Endothelial cell of umbilical vein (primary cell): ENCODE measurements at regions not wholly inside any gene's neighbourhood (a gene's known extent, or its start where the extent isn't known, plus 50 kb on each side); places are given as distances from the start of the nearest gene placed in this dataset.

Experiments used
- BruUV-seq: library from RNA; stranded (reverse); fragments of 400-500 nt; replicated peaks from 2 replicates; lab custom pipeline; 2021; lab: Mats Ljungman, UMichigan
- CTCF ChIA-PET: fragments of 300-600, 350-600 bp; sonication (Branson Sonifier 250); formaldehyde crosslinking; loops from one replicate; lab custom pipeline; 2021; ENCODE audit warnings: antibody characterized with exemption, inconsistent platforms; lab: Charles Lee
- POLR2A ChIA-PET: fragments of 300-600, 350-600 bp; sonication (Branson Sonifier 250); formaldehyde crosslinking; loops from one replicate; lab custom pipeline; 2021; ENCODE audit warnings: antibody characterized with exemption, inconsistent platforms; lab: Charles Lee
- DNase-seq: peaks from one replicate; pipeline ENCODE4 v3.0.0-alpha.2; 2011; ENCODE audit warnings: low read depth, low spot score
- FAIRE-seq: peaks from 2 replicates; lab custom pipeline; 2011; peaks lifted over from hg19 to GRCh38; lab: Jason Lieb, UNC
- H2AFZ ChIP-seq: 2 replicates; pipeline ENCODE4 v1.6.0; 2012; ENCODE audit warnings: low read depth, low read length, control low read depth, inconsistent platforms
- H3K27ac ChIP-seq: 2 replicates; pipeline ENCODE4 v1.5.1; 2011; ENCODE audit warnings: low read depth, mild to moderate bottlenecking, control low read depth, low read length, moderate library complexity; ENCODE audit not compliant: insufficient read depth
- H3K27me3 ChIP-seq, 2 experiments: 2 replicates each; pipeline versions ENCODE4 v1.6.0 to v1.6.1; 2011; ENCODE audit warnings: low read length in 2 of 2, mixed read lengths in 1 of 2; ENCODE audit not compliant: control insufficient read depth in 2 of 2, insufficient read depth in 2 of 2
- H3K36me3 ChIP-seq, 2 experiments: 2 replicates in 1 of 2; 3 replicates in 1 of 2; pipeline ENCODE4 v1.5.1; 2011; ENCODE audit warnings: low read length in 2 of 2, mild to moderate bottlenecking in 1 of 2, moderate library complexity in 1 of 2; ENCODE audit not compliant: control insufficient read depth in 2 of 2, insufficient read depth in 2 of 2; ENCODE audit errors: extremely low read depth in 1 of 2
- H3K4me1 ChIP-seq: 3 replicates; pipeline ENCODE4 v1.5.1; 2011; ENCODE audit warnings: mild to moderate bottlenecking, low read length; ENCODE audit not compliant: control insufficient read depth, insufficient read depth; ENCODE audit errors: extremely low read depth
- H3K4me2 ChIP-seq: 2 replicates; pipeline ENCODE4 v1.6.1; 2011; ENCODE audit warnings: low read length, control low read depth, mixed read lengths; ENCODE audit not compliant: insufficient read depth
- H3K4me3 ChIP-seq, 3 experiments: fragments of 200-600 bp in 1 of 3; sonication (generic), shearing (Covaris generic) in 1 of 3; replicated peaks in 1 of 3; 2 replicates each; pipeline ENCODE4 v1.5.1; 2011 to 2016; ENCODE audit warnings: control low read depth in 3 of 3, low read length in 3 of 3, mild to moderate bottlenecking in 2 of 3, inconsistent platforms in 1 of 3, low read depth in 1 of 3, moderate library complexity in 1 of 3; ENCODE audit not compliant: insufficient read depth in 1 of 3
- H3K79me2 ChIP-seq: 2 replicates; pipeline ENCODE4 v1.6.0; 2012; ENCODE audit warnings: low read length, inconsistent platforms; ENCODE audit not compliant: control insufficient read depth, insufficient read depth
- H3K9ac ChIP-seq: replicated peaks from 2 replicates; pipeline ENCODE3; 2011; ENCODE audit warnings: low read length, control low read depth; ENCODE audit not compliant: insufficient read depth; ENCODE audit errors: extremely low read depth
- H3K9me1 ChIP-seq: replicated peaks from 3 replicates; pipeline ENCODE4 v1.6.0; 2011; ENCODE audit warnings: mild to moderate bottlenecking, low read length; ENCODE audit not compliant: control insufficient read depth, insufficient read depth; ENCODE audit errors: extremely low read depth
- H3K9me3 ChIP-seq: replicated peaks from 2 replicates; pipeline ENCODE4 v1.5.1; 2012; ENCODE audit warnings: low read length, inconsistent platforms; ENCODE audit not compliant: control insufficient read depth, insufficient read depth
- H4K20me1 ChIP-seq: replicated peaks from 2 replicates; pipeline ENCODE3; 2011; ENCODE audit warnings: mild to moderate bottlenecking, low read length; ENCODE audit not compliant: control insufficient read depth, insufficient read depth; ENCODE audit errors: extremely low read depth
- CTCF ChIP-seq, 2 donors: IDR thresholded peaks; 1 replicate in 1 of 2; 2 replicates in 1 of 2; pipeline ENCODE4 v1.5.1; 2011; ENCODE audit warnings: low read length in 2 of 2, mild to moderate bottlenecking in 2 of 2, moderate library complexity in 2 of 2, control low read depth in 1 of 2, inconsistent platforms in 1 of 2, low read depth in 1 of 2; ENCODE audit not compliant: insufficient read depth in 1 of 2; ENCODE audit errors: extremely low read depth in 1 of 2
- EZH2 ChIP-seq: IDR thresholded peaks from 2 replicates; pipeline ENCODE4 v1.6.1; 2012; ENCODE audit warnings: borderline replicate concordance, low read depth, mild to moderate bottlenecking, moderate library complexity, low read length, inconsistent platforms; ENCODE audit not compliant: severe bottlenecking
- FOS ChIP-seq: IDR thresholded peaks from 2 replicates; pipeline ENCODE4 v1.6.1; 2011; ENCODE audit warnings: mild to moderate bottlenecking, low read length, moderate library complexity, borderline replicate concordance; ENCODE audit not compliant: insufficient read depth
- GATA2 ChIP-seq: IDR thresholded peaks from 2 replicates; pipeline ENCODE4 v1.7.0; 2011; ENCODE audit warnings: low read depth, mild to moderate bottlenecking, moderate library complexity, mixed read lengths, low read length; ENCODE audit not compliant: insufficient read length, insufficient read depth
- JUN ChIP-seq: IDR thresholded peaks from 2 replicates; pipeline ENCODE4 v1.6.1; 2011; ENCODE audit warnings: borderline replicate concordance, low read depth; ENCODE audit not compliant: insufficient read length, insufficient read depth
- MAX ChIP-seq: IDR thresholded peaks from 2 replicates; pipeline ENCODE4 v1.6.1; 2011; ENCODE audit not compliant: insufficient read depth, insufficient read length
- MYC ChIP-seq: IDR thresholded peaks from one replicate; pipeline ENCODE4 v1.6.1; 2011; ENCODE audit warnings: mild to moderate bottlenecking, low read depth, low read length
- POLR2A ChIP-seq: IDR thresholded peaks from 2 replicates; pipeline ENCODE4 v1.6.1; 2012; ENCODE audit warnings: low read depth, mild to moderate bottlenecking, control low read depth, low read length
- POLR2AphosphoS5 ChIP-seq: IDR thresholded peaks from 2 replicates; pipeline ENCODE4 v1.6.1; 2012; ENCODE audit warnings: low read depth, mild to moderate bottlenecking, control low read depth, low read length, moderate library complexity; ENCODE audit not compliant: insufficient read depth
- dilution Hi-C: fragments of 300-500 bp; cut with MboI; formaldehyde crosslinking; loops from one replicate; pipeline ENCODE4 v1.15.0; 2019; ENCODE audit warnings: low sequenced_read_pairs; ENCODE audit not compliant: extremely low pct_ligation_motif_present
- intact Hi-C: fragments of 100-400 bp; cut with micrococcal nuclease; formaldehyde crosslinking; loops from one replicate; pipeline ENCODE4 v1.10.0; 2022

- FAIRE-seq (no peak), DNase-seq (no peak)
- intact Hi-C loops (no loop called here), dilution Hi-C loops (no loop called here)
- Histone ChIP-seq H4K20me1 (no peaks in the 10 kb centered on the region), H3K4me1 (no peaks in the 10 kb centered on the region), H3K9me3 (no peaks in the 10 kb centered on the region), H3K4me3 (no peak overlapping the region), H3K36me3 (no peaks in the 10 kb centered on the region), H3K9ac (no peak overlapping the region), H3K9me1 (no peaks in the 10 kb centered on the region), H3K79me2 (no peaks in the 10 kb centered on the region), H3K27me3 (no peaks in the 10 kb centered on the region), H3K4me2 (no peak overlapping the region), H3K27ac (no peak overlapping the region), H2AFZ (no peak overlapping the region)
- TF ChIP-seq MYC (no peak), POLR2AphosphoS5 (no peak), JUN (no peak), EZH2 (no peak)
- BruUV-seq, result no TSS peak
- POLR2A ChIA-PET, result no interaction called here
- CTCF ChIA-PET, result interaction anchor here (2.4 kb wide), 1 partner anchor 33 kb away, joined by 7 read pairs; no protein-coding TSS in a partner anchor
These were observed 1674.5 kb upstream of the SLC10A2 start for GRCh38 chr13:104740641-104741222.

GRCh38 chr13:104737713-104738112 lies 1671.5 kb upstream of the SLC10A2 start:
- Histone ChIP-seq H3K4me1 (no peaks in the 10 kb centered on the region), H3K27ac (no peak overlapping the region), H3K79me2 (no peaks in the 10 kb centered on the region), H4K20me1 (no peaks in the 10 kb centered on the region), H3K4me3 (no peak overlapping the region), H3K9me3 (no peaks in the 10 kb centered on the region), H2AFZ (no peak overlapping the region), H3K36me3 (no peaks in the 10 kb centered on the region), H3K27me3 (no peaks in the 10 kb centered on the region), H3K9ac (no peak overlapping the region), H3K4me2 (no peak overlapping the region), H3K9me1 (no peaks in the 10 kb centered on the region)
- TF ChIP-seq MAX (no peak), MYC (no peak), GATA2 (no peak), CTCF (IDR thresholded peaks at IDR 0.05; ENCODE audit: extremely low read depth in 1 of 2, insufficient read depth in 1 of 2, low read depth in 1 of 2, low read length in 2 of 2) (no peak), POLR2AphosphoS5 (no peak), POLR2A (no peak), FOS (no peak), EZH2 (no peak), JUN (no peak)
- intact Hi-C loops, result no loop called here
- ChIA-PET CTCF (no interaction called here), POLR2A (no interaction called here)
- dilution Hi-C loops, result no loop called here
- BruUV-seq, result no TSS peak
- FAIRE-seq (no peak), DNase-seq (no peak)
